WTC11 (cell line): ENCODE measurements at regions not wholly inside any gene's neighbourhood (a gene's known extent, or its start where the extent isn't known, plus 50 kb on each side); places are given as distances from the start of the nearest gene placed in this dataset.

Experiments used
- ATF1 ChIP-seq: sonication (generic); formaldehyde crosslinking; IDR thresholded peaks from 2 replicates; pipeline ENCODE4 v1.8.1; 2023; ENCODE audit warnings: mild to moderate bottlenecking, moderate library complexity, missing genetic modification reagents
- ATF3 ChIP-seq: sonication (generic); formaldehyde crosslinking; conservative IDR thresholded peaks from 2 replicates; pipeline ENCODE4 v1.8.1; 2022; ENCODE audit warnings: mild to moderate bottlenecking, missing genetic modification reagents
- CREB1 ChIP-seq: sonication (generic); formaldehyde crosslinking; IDR thresholded peaks from 2 replicates; pipeline ENCODE4 v1.8.0; 2023; ENCODE audit warnings: mild to moderate bottlenecking, missing genetic modification reagents
- CREM ChIP-seq: sonication (generic); formaldehyde crosslinking; IDR thresholded peaks from 2 replicates; pipeline ENCODE4 v1.8.1; 2022; ENCODE audit warnings: mild to moderate bottlenecking, missing genetic modification reagents, moderate library complexity
- E2F5 ChIP-seq: sonication (generic); formaldehyde crosslinking; IDR thresholded peaks from 2 replicates; pipeline ENCODE4 v1.8.1; 2022; ENCODE audit warnings: mild to moderate bottlenecking, moderate library complexity, missing genetic modification reagents
- ETV6 ChIP-seq: sonication (generic); formaldehyde crosslinking; IDR thresholded peaks from 2 replicates; pipeline ENCODE4 v1.8.1; 2022; ENCODE audit warnings: mild to moderate bottlenecking, missing genetic modification reagents
- GABPB1 ChIP-seq: sonication (generic); formaldehyde crosslinking; IDR thresholded peaks from 2 replicates; pipeline ENCODE4 v1.8.1; 2023; ENCODE audit warnings: mild to moderate bottlenecking, missing genetic modification reagents
- SMAD3 ChIP-seq: sonication (generic); formaldehyde crosslinking; IDR thresholded peaks from 2 replicates; pipeline ENCODE4 v1.8.0; 2022; ENCODE audit warnings: missing genetic modification reagents, mild to moderate bottlenecking, borderline replicate concordance
- USF1 ChIP-seq: sonication (generic); formaldehyde crosslinking; IDR thresholded peaks from 2 replicates; pipeline ENCODE4 v1.8.0; 2022; ENCODE audit warnings: mild to moderate bottlenecking, missing genetic modification reagents
- USF2 ChIP-seq: sonication (generic); formaldehyde crosslinking; IDR thresholded peaks from 2 replicates; pipeline ENCODE4 v1.8.1; 2023; ENCODE audit warnings: mild to moderate bottlenecking, missing genetic modification reagents, moderate library complexity
- ZNF219 ChIP-seq: sonication (generic); formaldehyde crosslinking; IDR thresholded peaks from 2 replicates; pipeline ENCODE4 v1.8.0; 2023; ENCODE audit warnings: missing genetic modification reagents, mild to moderate bottlenecking, borderline replicate concordance
- TF ChIP-seq, protein P1 (sequence below): fragments of 200-600 bp; IDR thresholded peaks from 2 replicates; pipeline ENCODE4 v1.8.0; 2022; ENCODE audit warnings: antibody characterized with exemption
- TF ChIP-seq, protein P2 (sequence below): sonication (generic); formaldehyde crosslinking; IDR thresholded peaks from 2 replicates; pipeline ENCODE4 v1.8.1; 2022; ENCODE audit warnings: low read depth, missing genetic modification reagents, borderline replicate concordance

DNA sequence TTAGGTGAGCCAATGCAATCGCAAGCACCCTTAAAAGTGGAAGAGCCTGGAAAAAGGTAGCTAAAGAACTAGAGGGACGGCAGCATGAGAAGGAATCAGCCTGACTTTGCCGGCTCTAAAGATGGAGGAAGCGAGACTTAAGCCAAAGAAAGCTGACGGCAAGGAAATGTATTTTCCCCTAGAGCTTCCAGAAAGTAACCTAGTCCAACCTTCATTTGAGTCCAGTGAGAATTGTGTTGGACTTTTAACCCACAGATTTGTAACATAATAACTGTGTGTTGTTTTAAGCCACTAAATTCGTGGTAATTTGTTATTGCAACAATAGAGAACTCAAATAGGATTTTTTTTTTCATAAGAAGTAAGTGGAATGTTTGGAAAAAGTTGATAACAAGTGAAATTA, 212.7 kb upstream of the C1QTNF7 start:
- no peak for TF ChIP-seq ATF1 (CRISPR knock-in tag)
- TF ChIP-seq, protein P1, sequence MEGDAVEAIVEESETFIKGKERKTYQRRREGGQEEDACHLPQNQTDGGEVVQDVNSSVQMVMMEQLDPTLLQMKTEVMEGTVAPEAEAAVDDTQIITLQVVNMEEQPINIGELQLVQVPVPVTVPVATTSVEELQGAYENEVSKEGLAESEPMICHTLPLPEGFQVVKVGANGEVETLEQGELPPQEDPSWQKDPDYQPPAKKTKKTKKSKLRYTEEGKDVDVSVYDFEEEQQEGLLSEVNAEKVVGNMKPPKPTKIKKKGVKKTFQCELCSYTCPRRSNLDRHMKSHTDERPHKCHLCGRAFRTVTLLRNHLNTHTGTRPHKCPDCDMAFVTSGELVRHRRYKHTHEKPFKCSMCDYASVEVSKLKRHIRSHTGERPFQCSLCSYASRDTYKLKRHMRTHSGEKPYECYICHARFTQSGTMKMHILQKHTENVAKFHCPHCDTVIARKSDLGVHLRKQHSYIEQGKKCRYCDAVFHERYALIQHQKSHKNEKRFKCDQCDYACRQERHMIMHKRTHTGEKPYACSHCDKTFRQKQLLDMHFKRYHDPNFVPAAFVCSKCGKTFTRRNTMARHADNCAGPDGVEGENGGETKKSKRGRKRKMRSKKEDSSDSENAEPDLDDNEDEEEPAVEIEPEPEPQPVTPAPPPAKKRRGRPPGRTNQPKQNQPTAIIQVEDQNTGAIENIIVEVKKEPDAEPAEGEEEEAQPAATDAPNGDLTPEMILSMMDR = no peak
- no peak for TF ChIP-seq ZNF219 (CRISPR knock-in tag)
- no peak for TF ChIP-seq USF2
- TF ChIP-seq CREB1 (CRISPR knock-in tag) = no peak
- TF ChIP-seq, protein P2, sequence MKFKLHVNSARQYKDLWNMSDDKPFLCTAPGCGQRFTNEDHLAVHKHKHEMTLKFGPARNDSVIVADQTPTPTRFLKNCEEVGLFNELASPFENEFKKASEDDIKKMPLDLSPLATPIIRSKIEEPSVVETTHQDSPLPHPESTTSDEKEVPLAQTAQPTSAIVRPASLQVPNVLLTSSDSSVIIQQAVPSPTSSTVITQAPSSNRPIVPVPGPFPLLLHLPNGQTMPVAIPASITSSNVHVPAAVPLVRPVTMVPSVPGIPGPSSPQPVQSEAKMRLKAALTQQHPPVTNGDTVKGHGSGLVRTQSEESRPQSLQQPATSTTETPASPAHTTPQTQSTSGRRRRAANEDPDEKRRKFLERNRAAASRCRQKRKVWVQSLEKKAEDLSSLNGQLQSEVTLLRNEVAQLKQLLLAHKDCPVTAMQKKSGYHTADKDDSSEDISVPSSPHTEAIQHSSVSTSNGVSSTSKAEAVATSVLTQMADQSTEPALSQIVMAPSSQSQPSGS (CRISPR knock-in tag) = no peak
- TF ChIP-seq ATF3 (CRISPR knock-in tag) = no peak
- no peak for TF ChIP-seq SMAD3 (CRISPR knock-in tag)
- TF ChIP-seq USF1 (CRISPR knock-in tag) = no peak
- TF ChIP-seq GABPB1 (CRISPR knock-in tag) = no peak
- no peak for TF ChIP-seq E2F5 (CRISPR knock-in tag)
- no peak for TF ChIP-seq ETV6 (CRISPR knock-in tag)
- TF ChIP-seq CREM (CRISPR knock-in tag) = no peak
